Breast epithelium (tissue), 3 donors: ENCODE measurements at regions not wholly inside any gene's neighbourhood (a gene's known extent, or its start where the extent isn't known, plus 50 kb on each side); places are given as distances from the start of the nearest gene placed in this dataset.

Experiments used
- POLR2A ChIP-seq: fragments of 450-650 bp; IDR thresholded peaks from one replicate; pipeline ENCODE4 v1.6.1; 2016; ENCODE audit warnings: antibody characterized with exemption, mild to moderate bottlenecking, moderate library complexity
- POLR2AphosphoS5 ChIP-seq, 3 donors: sonication (generic); formaldehyde crosslinking; IDR thresholded peaks; one replicate each; pipeline ENCODE4 v1.6.1; 2017; ENCODE audit warnings: antibody characterized with exemption in 3 of 3
- TF ChIP-seq, protein P1 (sequence below), 3 donors: fragments of 450-650 bp; IDR thresholded peaks; one replicate each; pipeline ENCODE4 v1.5.1; 2016 to 2017; ENCODE audit warnings: antibody characterized with exemption in 3 of 3, mild to moderate bottlenecking in 3 of 3, moderate library complexity in 3 of 3

DNA sequence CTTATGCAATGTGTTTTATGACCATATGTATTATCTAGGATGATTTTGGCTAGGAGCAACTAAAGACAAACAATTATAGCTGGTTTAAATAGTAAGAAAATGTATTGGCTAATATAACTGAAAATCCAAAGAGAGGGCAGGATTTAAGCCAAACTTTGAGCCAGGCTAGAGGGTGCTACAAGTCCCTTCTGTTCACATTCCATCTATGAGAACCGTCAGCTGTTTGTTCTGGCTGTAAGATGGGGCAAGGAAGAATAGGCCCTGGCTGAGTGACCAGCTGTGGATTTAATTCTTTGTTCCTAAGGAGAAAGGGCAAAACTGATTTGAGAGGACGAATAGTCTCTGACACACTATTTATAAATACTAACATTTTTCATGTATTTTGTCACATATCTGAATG lies 79.2 kb upstream of the UGT8 start:
- no peak for TF ChIP-seq POLR2AphosphoS5 (IDR thresholded peaks at IDR 0.05)
- TF ChIP-seq, protein P1, sequence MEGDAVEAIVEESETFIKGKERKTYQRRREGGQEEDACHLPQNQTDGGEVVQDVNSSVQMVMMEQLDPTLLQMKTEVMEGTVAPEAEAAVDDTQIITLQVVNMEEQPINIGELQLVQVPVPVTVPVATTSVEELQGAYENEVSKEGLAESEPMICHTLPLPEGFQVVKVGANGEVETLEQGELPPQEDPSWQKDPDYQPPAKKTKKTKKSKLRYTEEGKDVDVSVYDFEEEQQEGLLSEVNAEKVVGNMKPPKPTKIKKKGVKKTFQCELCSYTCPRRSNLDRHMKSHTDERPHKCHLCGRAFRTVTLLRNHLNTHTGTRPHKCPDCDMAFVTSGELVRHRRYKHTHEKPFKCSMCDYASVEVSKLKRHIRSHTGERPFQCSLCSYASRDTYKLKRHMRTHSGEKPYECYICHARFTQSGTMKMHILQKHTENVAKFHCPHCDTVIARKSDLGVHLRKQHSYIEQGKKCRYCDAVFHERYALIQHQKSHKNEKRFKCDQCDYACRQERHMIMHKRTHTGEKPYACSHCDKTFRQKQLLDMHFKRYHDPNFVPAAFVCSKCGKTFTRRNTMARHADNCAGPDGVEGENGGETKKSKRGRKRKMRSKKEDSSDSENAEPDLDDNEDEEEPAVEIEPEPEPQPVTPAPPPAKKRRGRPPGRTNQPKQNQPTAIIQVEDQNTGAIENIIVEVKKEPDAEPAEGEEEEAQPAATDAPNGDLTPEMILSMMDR (IDR thresholded peaks at IDR 0.05) = no peak
- no peak for TF ChIP-seq POLR2A
